LNCaP clone FGC (cell line): ENCODE measurements at regions not wholly inside any gene's neighbourhood (a gene's known extent, or its start where the extent isn't known, plus 50 kb on each side); places are given as distances from the start of the nearest gene placed in this dataset.
"Not testable (repeated sequence)": the region's sequence is repeated elsewhere in the genome, so short reads cannot be mapped to it uniquely, and the experiment has no call there.

Experiments
- DNase-seq: peaks from one replicate; pipeline ENCODE4 v3.0.0-alpha.2; 2011; ENCODE audit warnings: low read depth
- H3K4me3 ChIP-seq: 2 replicates; pipeline ENCODE4 v1.5.1; 2011; ENCODE audit warnings: mild to moderate bottlenecking, low read depth, low read length, control low read depth
- TF ChIP-seq, protein P1 (sequence below): IDR thresholded peaks from 2 replicates; pipeline ENCODE4 v1.5.1; 2012; ENCODE audit warnings: mild to moderate bottlenecking; ENCODE audit not compliant: control insufficient read depth, insufficient read depth; ENCODE audit errors: extremely low read depth

- DNase-seq = no peak
- TF ChIP-seq, protein P1, sequence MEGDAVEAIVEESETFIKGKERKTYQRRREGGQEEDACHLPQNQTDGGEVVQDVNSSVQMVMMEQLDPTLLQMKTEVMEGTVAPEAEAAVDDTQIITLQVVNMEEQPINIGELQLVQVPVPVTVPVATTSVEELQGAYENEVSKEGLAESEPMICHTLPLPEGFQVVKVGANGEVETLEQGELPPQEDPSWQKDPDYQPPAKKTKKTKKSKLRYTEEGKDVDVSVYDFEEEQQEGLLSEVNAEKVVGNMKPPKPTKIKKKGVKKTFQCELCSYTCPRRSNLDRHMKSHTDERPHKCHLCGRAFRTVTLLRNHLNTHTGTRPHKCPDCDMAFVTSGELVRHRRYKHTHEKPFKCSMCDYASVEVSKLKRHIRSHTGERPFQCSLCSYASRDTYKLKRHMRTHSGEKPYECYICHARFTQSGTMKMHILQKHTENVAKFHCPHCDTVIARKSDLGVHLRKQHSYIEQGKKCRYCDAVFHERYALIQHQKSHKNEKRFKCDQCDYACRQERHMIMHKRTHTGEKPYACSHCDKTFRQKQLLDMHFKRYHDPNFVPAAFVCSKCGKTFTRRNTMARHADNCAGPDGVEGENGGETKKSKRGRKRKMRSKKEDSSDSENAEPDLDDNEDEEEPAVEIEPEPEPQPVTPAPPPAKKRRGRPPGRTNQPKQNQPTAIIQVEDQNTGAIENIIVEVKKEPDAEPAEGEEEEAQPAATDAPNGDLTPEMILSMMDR = no peak
- H3K4me3 ChIP-seq = no peak overlapping the region
Observed at GRCh38 chr12:20096430-20096829, 271.9 kb upstream of the PDE3A start.

DNA sequence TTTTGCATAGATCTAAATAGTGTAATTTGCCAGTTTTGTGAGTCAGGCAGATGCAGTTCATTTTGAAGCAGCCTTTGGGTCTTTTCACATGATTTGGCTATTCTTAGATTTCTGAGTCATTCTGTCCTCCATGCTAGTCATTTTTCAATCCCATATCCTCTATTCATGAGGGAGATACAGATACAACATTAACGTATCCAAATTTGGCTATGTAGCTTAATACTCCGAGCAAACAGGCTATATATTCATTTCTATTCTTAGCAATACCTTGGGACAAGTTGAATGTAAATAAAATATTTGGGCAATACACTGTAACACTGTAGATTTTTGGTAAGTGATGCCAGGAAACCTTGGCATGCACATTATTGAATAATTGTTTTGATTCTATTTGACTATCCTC, 270.7 kb upstream of the PDE3A start:
- DNase-seq = no peak
- TF ChIP-seq, protein P1 = no peak
- no peak overlapping the region for H3K4me3 ChIP-seq

- H3K4me3 ChIP-seq = no peak overlapping the region
- TF ChIP-seq, protein P1 = no peak
- no peak for DNase-seq
Observed at GRCh38 chr12:20099395-20100183, 268.7 kb upstream of the PDE3A start.

DNA sequence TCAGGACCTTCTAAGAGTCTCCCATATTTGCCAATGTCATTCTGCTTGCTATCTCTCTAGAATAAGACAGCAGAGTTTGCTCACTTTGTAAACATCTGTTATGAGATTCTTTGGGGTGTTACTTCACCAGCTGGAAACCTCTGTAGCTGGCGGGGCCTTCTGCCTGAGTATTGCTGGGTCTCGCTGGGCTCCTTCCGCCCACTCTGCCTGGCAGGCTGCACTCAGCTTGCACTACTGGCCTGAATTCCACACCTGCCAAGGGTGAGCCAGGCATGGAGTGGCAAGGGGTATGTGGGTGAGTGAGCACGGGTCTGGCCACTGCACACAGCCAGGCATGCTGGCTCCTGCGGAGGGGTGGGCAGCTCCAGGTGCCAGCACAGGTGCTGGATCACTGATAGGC, 267.3 kb upstream of the PDE3A start:
- DNase-seq = no peak
- no peak overlapping the region for H3K4me3 ChIP-seq
- TF ChIP-seq, protein P1 = no peak

DNA sequence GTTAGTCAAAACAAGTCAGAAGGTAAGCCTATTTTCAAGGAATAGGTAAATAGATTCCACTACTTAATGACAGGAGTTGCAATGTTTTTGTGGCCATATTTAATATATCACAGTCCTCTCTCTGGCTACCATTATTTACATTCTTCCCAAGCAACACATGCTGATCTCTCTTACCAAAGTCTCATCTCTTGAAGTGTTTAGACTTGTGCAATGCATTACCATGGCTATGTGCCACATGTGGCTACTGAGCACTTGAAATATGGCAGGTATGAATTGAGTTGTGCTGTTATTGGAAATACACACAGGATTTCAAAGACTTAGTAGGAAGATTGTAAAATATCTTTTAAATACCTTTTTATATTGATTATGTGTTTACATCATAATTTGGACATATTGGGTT, 262.4 kb upstream of the PDE3A start:
- DNase-seq = no peak
- TF ChIP-seq, protein P1 = no peak
- no peak overlapping the region for H3K4me3 ChIP-seq

GRCh38 chr12:20109676-20110075, 258.7 kb upstream of the PDE3A start:
- H3K4me3 ChIP-seq = no peak overlapping the region
- TF ChIP-seq, protein P1 = no peak

DNA sequence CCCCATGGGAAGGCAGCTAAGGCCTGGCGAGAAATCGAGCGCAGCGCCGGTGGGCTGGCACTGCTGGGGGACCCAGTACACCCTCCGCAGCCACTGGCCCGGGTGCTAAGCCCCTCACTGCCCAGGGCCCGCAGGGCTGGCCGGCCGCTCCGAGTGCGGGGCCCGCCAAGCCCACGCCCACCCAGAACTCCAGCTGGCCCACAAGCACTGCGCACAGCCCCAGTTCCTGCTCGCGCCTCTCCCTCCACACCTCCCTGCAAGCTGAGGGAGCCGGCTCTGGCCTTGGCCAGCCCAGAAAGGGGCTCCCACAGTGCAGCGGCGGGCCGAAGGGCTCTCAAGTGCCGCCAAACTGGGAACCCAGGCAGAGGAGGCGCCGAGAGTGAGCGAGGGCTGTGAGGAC, 253.0 kb upstream of the PDE3A start:
- H3K4me3 ChIP-seq, DNase-seq: not testable (repeated sequence)

More at GRCh38 chr12:20109676-20110075, 258.7 kb upstream of the PDE3A start:
- DNase-seq = no peak
